PC-3 (cell line): ENCODE measurements at regions not wholly inside any gene's neighbourhood (a gene's known extent, or its start where the extent isn't known, plus 50 kb on each side); places are given as distances from the start of the nearest gene placed in this dataset.

Experiments used
- CTCF ChIP-seq: fragments of 300-600 bp; sonication (generic); conservative IDR thresholded peaks from 2 replicates; pipeline ENCODE4 v1.5.1; 2017; ENCODE audit warnings: antibody characterized with exemption, low read depth, mild to moderate bottlenecking, low read length
- EZH2 ChIP-seq: fragments of 300-600 bp; sonication (generic); IDR thresholded peaks from one replicate; pipeline ENCODE4 v1.6.1; 2017; ENCODE audit warnings: antibody characterized with exemption, mild to moderate bottlenecking, low read length; ENCODE audit not compliant: unreplicated experiment

DNA sequence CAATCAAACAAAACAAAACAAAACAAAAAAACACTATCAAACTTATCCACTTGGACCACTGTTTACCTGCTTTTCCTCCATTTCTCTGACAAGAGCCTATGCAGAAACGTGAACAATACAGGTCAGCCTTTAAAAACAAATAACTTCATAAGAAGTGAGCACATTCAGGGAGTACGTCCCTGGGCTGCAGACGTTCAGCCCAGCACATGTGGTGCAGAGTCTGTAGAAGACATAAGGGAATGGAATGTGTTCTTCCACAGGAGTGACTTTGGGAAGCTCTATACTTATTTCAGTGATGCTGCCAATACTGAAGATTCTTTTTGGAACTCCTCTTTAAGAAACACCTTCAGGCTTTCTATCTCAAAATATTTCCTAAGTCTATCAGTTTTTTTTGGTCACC is 120.6 kb downstream of the SPRY1 start:
- TF ChIP-seq EZH2: no peak
- TF ChIP-seq CTCF: no peak
